GM12875 (cell line): ENCODE measurements at regions not wholly inside any gene's neighbourhood (a gene's known extent, or its start where the extent isn't known, plus 50 kb on each side); places are given as distances from the start of the nearest gene placed in this dataset.
"Not testable (repeated sequence)": the region's sequence is repeated elsewhere in the genome, so short reads cannot be mapped to it uniquely, and the experiment has no call there.

Experiments used
- H3K4me3 ChIP-seq: one replicate; pipeline ENCODE4 v1.5.1; 2011; ENCODE audit warnings: low read depth, low read length, control low read depth
- TF ChIP-seq, protein P1 (sequence below): IDR thresholded peaks from 2 replicates; pipeline ENCODE4 v1.5.1; 2011; ENCODE audit warnings: low read depth, mild to moderate bottlenecking, control low read depth, inconsistent platforms, low read length, moderate library complexity, borderline replicate concordance; ENCODE audit not compliant: insufficient read depth

DNA sequence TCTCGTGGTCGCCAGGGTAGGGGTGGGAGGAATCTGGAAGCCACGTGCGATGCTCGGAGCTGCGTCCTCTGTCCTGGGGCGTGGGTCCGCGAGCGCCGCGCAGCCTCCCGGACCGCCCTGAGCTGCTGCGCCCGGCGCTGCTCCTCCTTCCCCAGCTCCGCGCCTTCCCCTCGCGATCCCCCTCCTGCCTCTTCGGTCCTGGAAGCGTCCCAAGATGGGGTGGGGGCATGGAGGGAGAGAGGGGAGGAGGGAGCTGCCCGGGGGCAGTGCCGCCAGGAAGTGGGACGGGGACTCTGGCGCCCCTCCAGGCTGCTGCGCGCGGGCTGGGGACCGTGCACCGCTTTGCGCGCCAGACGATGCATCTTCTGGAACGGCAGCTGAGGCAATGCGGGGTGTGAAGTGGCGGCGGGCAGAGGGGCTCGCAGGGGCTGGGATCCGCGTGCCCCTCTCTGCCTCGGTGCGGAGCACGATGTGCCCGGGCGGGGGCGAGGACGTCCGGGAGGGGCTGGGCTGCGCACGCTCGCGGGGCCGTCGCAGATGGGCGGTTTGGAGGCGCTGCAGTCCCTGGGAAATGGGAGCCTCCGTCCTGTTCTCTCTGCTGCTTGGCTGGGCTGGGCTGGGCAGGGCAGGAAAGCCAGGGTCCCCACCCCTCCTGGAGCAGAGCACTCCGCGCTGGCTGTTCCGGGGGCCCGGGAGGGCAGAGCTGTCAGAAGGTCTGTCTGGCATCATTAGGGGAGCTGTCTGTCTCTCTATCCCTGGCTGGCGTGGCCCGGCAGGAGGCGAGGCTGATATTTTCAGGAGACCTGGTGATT lies 388.0 kb downstream of the SEC14L1 start:
- TF ChIP-seq, protein P1, sequence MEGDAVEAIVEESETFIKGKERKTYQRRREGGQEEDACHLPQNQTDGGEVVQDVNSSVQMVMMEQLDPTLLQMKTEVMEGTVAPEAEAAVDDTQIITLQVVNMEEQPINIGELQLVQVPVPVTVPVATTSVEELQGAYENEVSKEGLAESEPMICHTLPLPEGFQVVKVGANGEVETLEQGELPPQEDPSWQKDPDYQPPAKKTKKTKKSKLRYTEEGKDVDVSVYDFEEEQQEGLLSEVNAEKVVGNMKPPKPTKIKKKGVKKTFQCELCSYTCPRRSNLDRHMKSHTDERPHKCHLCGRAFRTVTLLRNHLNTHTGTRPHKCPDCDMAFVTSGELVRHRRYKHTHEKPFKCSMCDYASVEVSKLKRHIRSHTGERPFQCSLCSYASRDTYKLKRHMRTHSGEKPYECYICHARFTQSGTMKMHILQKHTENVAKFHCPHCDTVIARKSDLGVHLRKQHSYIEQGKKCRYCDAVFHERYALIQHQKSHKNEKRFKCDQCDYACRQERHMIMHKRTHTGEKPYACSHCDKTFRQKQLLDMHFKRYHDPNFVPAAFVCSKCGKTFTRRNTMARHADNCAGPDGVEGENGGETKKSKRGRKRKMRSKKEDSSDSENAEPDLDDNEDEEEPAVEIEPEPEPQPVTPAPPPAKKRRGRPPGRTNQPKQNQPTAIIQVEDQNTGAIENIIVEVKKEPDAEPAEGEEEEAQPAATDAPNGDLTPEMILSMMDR: 0 out of 2 replicates have a peak, but pooled peaks have one; percentile 9
- H3K4me3 ChIP-seq: no peak overlapping the region

- TF ChIP-seq, protein P1: no peak
- no peak overlapping the region for H3K4me3 ChIP-seq
Observed at GRCh38 chr17:77529328-77529650, 388.5 kb downstream of the SEC14L1 start.

DNA sequence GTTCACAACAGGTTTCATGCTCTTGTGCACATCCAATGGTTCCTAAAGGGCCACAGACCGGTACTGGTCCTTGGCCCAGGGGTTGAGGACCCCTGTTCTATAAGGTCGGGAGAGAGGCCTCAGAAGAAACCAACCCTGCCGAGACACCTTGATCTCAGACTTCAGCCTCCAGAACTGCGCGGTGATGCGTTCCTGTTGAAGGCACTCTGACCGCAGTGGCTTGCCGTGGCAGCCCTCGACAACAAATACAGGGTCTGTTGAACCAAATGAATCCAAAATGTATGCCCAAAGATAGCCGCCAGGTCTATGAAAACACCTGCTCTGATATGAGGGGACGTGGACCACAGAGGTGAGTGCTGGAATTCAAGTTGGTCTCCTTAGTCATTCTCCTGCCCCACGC lies 389.8 kb downstream of the SEC14L1 start:
- TF ChIP-seq, protein P1: no peak

DNA sequence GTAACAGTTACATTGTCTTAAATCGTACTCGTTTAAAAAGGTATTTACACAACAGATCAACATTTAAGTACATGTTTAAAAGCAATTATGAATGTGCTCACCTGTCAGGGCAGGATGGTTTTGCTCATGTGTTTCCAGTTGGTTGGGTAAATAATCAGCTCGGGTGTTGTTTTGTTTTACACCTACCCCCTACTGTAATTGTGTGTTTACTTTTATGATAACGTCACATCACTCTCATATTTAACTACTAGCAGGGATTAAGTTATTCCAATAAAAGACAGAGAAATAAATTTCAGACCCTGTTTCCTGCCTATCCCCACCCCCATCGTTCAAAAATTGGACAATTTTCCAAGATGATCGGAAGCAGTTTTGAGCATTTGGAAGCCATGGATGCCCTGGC lies 390.2 kb downstream of the SEC14L1 start:
- no peak overlapping the region for H3K4me3 ChIP-seq
- TF ChIP-seq, protein P1: no peak

More for the DNA sequence above, 389.8 kb downstream of the SEC14L1 start:
- no peak overlapping the region for H3K4me3 ChIP-seq

- H3K4me3 ChIP-seq: no peak overlapping the region
- TF ChIP-seq, protein P1: no peak
Observed at GRCh38 chr17:77531641-77532040, 390.9 kb downstream of the SEC14L1 start.

DNA sequence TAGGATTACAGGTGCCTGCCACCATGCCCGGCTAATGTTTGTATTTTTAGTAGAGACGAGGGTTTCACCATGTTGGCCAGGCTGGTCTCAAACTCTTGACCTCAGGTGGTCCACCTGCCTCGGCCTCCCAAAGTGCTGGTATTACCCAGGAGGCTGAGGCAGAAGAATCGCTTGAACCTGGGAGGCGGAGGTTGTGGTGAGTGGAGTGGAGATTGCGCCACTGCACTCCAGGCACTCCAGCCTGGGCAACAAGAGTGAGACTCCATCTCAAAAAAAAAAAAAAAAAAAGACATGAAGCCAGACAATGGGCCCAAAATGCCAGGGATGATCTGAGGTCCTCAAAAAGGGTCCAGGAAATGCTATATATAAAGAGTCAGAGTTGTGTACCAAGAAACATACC lies 392.9 kb downstream of the SEC14L1 start:
- not testable (repeated sequence) for H3K4me3 ChIP-seq

DNA sequence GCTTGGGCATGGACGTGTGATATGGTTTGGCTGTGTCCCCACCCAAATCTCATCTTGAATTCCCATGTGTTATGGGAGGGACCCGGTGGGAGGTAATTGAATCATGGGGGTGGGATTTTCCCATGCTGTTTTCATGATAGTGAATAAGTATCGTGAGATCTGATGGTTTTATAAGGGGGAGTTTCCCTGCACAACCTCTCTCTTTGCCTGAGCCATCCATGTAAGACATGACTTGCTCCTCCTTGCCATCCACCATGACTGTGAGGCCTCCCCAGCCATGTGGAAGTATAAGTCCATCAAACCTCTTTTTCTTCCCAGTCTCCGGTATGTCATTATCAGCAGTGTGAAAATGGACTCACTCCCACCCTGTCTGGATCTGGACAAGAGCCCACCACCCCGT lies 393.4 kb downstream of the SEC14L1 start:
- H3K4me3 ChIP-seq: no peak overlapping the region
- TF ChIP-seq, protein P1: no peak
